ENCODE measurements at regions not wholly inside any gene's neighbourhood (a gene's known extent, or its start where the extent isn't known, plus 50 kb on each side); places are given as distances from the start of the nearest gene placed in this dataset.

DNA sequence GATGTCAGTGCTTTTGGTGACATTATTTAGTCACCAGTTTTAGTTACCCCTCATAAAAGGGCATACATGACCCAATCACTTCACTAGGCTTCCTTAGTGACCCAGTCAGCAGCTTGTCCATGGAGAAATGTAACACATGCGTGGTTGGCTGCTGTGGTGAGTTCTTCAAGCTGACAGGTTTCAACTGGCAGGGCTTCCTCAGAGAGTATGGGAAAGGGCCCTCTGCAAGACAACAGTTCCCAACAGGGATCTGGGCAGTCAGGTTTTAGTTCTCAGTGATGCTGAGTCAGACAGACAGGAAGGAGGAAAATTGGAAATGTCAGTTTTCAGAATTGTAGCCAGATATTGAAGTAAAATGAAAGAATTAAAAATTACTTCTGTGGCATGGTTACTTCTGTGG, 282.5 kb downstream of the TBL1XR1 start:
- TF ChIP-seq FOXJ3 (CRISPR knock-in tag; IDR thresholded peaks at IDR 0.05; ENCODE audit: borderline replicate concordance) (no peak), ATF1 (CRISPR knock-in tag; IDR thresholded peaks at IDR 0.05) (no peak), ESRRA (CRISPR knock-in tag; IDR thresholded peaks at IDR 0.05; ENCODE audit: borderline replicate concordance) (no peak), TEAD4 (CRISPR knock-in tag; IDR thresholded peaks at IDR 0.05) (no peak), ATF6 (CRISPR knock-in tag; IDR thresholded peaks at IDR 0.05) (no peak), MAX (CRISPR knock-in tag; IDR thresholded peaks at IDR 0.05) (no peak), CBFB (CRISPR knock-in tag; IDR thresholded peaks at IDR 0.05; ENCODE audit: low read depth) (no peak), FOXK1 (CRISPR knock-in tag; IDR thresholded peaks at IDR 0.05) (no peak), TEAD1 (CRISPR knock-in tag; IDR thresholded peaks at IDR 0.05) (no peak), E2F5 (CRISPR knock-in tag; IDR thresholded peaks at IDR 0.05) (no peak), NR3C1 (CRISPR knock-in tag; conservative IDR thresholded peaks at IDR 0.05; ENCODE audit: low read depth) (no peak)
- TF ChIP-seq, protein P1, sequence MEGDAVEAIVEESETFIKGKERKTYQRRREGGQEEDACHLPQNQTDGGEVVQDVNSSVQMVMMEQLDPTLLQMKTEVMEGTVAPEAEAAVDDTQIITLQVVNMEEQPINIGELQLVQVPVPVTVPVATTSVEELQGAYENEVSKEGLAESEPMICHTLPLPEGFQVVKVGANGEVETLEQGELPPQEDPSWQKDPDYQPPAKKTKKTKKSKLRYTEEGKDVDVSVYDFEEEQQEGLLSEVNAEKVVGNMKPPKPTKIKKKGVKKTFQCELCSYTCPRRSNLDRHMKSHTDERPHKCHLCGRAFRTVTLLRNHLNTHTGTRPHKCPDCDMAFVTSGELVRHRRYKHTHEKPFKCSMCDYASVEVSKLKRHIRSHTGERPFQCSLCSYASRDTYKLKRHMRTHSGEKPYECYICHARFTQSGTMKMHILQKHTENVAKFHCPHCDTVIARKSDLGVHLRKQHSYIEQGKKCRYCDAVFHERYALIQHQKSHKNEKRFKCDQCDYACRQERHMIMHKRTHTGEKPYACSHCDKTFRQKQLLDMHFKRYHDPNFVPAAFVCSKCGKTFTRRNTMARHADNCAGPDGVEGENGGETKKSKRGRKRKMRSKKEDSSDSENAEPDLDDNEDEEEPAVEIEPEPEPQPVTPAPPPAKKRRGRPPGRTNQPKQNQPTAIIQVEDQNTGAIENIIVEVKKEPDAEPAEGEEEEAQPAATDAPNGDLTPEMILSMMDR (IDR thresholded peaks at IDR 0.05) = no peak
- TF ChIP-seq, protein P2, sequence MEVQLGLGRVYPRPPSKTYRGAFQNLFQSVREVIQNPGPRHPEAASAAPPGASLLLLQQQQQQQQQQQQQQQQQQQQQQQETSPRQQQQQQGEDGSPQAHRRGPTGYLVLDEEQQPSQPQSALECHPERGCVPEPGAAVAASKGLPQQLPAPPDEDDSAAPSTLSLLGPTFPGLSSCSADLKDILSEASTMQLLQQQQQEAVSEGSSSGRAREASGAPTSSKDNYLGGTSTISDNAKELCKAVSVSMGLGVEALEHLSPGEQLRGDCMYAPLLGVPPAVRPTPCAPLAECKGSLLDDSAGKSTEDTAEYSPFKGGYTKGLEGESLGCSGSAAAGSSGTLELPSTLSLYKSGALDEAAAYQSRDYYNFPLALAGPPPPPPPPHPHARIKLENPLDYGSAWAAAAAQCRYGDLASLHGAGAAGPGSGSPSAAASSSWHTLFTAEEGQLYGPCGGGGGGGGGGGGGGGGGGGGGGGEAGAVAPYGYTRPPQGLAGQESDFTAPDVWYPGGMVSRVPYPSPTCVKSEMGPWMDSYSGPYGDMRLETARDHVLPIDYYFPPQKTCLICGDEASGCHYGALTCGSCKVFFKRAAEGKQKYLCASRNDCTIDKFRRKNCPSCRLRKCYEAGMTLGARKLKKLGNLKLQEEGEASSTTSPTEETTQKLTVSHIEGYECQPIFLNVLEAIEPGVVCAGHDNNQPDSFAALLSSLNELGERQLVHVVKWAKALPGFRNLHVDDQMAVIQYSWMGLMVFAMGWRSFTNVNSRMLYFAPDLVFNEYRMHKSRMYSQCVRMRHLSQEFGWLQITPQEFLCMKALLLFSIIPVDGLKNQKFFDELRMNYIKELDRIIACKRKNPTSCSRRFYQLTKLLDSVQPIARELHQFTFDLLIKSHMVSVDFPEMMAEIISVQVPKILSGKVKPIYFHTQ (CRISPR knock-in tag; IDR thresholded peaks at IDR 0.05) = no peak
- TF ChIP-seq, protein P3, sequence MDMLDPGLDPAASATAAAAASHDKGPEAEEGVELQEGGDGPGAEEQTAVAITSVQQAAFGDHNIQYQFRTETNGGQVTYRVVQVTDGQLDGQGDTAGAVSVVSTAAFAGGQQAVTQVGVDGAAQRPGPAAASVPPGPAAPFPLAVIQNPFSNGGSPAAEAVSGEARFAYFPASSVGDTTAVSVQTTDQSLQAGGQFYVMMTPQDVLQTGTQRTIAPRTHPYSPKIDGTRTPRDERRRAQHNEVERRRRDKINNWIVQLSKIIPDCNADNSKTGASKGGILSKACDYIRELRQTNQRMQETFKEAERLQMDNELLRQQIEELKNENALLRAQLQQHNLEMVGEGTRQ (CRISPR knock-in tag; IDR thresholded peaks at IDR 0.05) = no peak

Measured in WTC11 (cell line).